Kidney tubule cell (primary cell): ENCODE measurements at regions not wholly inside any gene's neighbourhood (a gene's known extent, or its start where the extent isn't known, plus 50 kb on each side); places are given as distances from the start of the nearest gene placed in this dataset.

ENCODE experiments used
- DNase-seq: peaks from one replicate; pipeline ENCODE4 v3.0.0-alpha.2; 2018; ENCODE audit warnings: low spot score

DNA sequence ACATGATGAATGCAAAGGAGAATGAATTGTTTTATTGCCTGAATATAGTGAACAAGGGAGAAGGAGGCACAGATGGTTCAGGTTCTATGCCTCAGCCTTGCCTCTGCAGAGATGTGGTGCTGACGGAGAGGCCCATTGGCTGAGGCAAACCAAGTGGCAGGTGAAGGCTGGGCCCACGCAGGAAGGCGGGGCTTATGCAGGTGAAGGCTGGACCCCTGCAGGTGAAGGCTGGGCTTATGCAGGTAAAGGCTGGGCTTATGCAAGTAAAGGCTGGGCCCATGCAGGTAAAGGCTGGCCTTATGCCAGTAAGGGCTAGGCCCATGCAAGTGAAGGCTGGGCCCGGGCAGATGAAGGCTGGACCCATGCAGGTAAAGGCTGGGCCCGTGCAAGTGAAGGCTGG lies 414.7 kb downstream of the LRATD1 start:
- no peak for DNase-seq

DNA sequence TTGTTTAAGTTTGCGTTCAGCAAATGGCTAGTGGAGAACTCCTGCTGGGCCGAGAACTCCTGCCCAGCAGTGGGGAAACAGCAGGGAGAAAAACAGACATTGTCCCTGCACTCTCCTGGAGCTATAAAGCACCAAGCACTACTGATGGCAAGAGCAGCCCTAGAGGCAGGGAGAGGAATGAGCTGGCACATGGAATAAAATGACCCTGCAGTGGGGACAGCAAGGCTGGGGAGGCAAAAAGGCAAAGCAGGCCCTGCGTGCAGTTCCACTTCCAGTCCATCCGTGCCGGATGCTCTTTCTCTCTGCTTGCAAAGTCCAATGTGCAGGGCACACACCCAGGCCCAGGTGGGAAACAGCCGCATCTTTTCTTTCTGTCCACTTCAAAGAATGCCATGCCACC lies 415.5 kb downstream of the LRATD1 start:
- no peak for DNase-seq

DNA sequence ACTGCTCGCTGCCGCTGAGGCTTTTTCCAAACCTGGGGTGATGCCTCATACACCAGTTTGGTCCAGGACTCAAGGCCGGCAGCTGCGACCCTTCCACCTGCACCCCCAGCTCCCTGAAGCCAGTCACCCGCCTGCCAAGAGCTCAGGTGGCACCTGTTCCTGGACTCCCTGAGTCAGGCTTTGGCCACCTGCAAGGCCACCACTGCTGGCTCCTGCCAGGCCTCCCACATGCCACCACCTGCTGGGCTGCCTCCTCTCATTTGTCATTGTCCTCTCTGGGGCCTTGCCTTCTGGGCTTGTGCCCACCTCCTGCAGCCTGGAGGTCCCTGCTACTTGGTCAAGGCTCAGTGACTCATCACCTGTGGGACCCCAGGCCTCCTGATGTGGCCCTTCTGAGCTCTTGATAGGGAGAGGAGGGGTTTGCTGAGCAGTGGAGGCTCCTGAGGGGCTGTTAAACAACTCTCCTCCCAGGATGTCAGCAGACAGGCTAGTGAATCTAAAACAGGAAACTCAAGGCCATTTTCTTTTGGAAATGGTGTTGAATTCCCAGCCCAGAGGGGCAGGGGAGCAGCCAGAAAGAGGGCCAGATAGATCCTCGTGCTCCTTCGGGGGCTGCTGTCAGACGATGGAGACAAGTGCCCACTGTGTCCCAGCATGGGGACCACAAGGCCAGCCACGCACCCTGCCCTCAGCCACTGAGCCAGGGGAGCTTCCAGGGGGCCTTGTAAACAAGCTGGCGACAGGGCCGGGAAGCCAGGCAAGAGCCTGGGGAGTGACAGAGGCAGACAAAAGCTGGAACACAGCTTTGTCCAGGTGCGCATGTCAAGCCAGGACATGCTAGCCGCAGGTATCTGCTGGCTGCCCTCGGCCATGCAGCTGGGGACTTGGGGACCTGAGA lies 416.8 kb downstream of the LRATD1 start:
- no peak for DNase-seq

DNA sequence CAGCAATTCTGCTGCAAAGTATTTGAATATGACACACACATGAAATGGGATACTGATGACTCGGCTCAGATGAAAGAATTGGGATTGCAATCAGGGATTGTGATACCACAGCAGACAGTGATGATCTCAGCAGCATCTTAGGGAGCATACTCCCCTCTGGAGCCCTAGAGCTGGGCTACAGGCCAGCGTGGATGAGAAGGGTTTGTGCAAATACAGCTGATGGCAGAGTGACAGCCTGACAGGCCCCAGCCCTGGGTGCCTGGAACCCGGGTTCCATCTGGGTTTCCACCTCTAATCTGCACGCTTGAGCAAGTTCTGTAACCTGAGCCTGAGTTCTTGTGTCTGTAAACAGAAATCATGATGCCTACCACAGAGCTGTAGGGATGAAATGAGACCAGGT lies 418.0 kb downstream of the LRATD1 start:
- peak; percentile 3 for DNase-seq

DNA sequence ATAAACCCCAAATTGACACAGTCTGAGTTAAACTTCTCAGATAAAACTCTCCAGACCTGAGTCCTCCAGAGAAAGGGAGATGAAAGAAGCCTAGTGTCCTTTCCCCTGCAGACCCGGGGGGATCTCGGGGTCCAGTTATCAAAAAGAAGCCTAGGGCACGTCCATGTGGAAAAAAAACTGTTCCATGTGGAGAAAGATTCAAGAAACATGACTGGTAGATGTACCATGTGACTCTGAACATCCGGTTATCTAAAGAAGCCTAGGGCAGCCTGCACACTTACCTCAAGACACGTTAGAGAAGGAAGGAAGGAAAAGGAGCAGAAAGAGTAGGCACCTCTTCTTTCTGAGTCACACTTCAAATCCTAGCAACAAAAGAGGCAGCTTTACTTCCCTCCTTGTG lies 421.0 kb downstream of the LRATD1 start:
- DNase-seq = no peak

DNA sequence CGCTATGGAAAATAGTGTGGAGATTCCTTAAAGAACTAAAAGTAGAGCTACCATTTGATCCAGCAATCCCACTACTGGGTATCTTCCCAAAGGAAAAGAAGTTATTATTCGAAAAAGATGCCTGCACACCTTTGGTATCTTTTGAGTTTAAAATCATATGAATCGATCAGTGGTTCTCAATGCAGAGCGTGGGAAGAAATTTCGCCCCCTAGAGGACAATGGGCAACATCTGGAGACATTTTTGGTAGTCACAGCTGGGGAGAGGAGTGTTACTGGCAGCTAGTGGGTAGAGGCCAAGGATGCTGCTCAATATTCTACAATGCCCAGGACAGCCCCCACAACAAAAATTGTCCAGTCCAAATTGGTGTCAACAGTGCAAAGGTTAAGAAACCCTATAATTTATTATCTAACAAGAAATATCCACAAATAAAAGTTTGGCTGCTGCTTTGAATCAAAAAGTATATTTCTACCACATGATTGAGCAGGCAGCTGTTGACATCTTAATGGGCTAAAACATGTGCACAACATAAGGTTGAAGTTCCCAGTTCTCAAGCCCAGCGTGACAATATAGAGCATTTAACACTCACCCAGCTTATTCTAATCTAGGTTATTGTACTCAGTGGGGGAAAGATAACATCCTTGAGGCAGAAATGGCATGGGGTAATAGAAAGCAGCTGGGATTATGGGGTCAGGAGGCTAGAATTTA lies 425.7 kb downstream of the LRATD1 start:
- DNase-seq = peak; percentile 5

DNA sequence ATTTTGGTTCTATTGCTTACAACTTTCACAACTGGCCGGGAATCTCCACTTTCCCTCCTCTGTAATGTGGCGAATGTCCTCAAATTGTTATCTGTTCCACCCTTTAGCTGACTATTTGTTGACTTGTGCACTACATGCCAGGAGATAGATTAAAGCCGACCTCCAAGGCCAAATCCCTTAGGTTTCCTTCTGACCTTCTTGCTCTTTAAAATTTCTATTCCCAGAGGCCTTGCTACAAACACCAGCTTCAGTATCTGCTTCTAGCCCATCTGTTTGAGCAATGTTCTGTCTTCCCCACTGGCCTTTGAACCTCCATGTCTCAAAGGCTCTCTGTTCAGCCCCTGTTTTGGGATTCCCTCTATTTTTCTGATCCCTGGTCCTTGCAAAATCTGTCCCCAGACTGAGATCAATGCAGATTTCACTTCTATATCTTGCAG lies 426.2 kb downstream of the LRATD1 start:
- no peak for DNase-seq

DNA sequence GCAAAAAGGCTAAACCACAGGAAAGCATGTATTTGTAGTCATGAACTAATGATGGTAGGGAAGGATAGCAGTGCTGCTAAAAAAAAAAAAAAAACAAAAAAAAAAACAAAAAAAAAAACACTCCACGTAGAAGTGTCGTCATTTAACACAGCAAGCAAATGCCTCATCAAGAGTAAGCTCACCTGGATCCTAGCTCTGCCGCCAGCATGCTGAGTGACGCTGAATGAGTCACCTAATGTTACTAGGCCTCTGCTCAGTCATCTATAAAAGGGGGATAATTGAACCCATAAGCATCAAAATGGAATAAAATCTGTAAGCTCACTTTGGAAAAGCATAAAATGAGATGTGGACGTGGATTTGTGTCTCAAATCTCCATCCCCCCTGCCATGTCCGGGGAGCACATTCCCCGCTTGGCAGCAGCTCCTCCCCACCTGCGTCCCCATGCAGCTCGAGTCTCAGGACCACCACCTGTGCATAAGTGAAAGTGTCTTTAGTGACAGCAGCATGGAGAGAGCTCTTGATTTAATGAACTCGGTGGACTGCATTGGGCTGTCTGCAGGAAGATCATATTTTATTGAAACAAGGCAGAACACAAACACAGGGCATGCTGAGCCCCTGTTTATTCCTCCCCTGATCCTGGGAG lies 427.5 kb downstream of the LRATD1 start:
- peak; percentile 65 for DNase-seq

DNA sequence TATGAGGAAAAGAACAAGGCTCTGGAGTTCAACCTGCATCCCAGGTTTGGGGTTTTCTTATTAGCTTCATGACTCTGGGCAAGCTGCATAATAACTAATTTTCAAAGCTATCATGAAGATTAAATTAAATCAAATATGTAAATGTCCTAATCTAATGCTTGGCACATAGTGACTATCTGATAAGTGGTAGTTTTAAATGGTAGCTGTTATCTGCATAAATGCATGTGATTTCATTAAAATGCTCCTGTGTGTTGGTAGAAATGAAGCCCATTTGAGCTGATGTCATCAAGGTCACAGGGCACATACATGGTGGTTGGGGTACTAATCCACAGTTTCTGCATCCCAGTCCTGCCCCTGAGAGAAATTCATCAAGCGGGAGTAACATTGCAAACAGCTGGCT lies 428.8 kb downstream of the LRATD1 start:
- DNase-seq = no peak

DNA sequence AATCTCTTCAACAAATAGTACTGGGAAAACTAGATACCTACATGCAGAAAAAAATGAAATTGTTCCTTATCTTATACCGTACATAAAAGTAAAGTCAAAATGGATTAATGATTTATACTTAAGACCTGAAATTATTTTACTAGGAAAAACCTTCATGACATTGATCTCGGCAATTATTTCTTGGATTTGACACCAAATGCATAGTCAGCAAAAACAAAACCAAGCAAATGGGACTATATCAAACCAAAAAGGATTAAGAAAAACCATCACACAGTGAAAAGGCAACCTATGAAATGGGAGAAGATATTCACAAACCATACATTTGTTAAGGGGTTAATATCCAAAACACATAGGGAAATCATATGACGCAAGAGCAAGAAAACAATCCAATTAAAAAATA lies 433.6 kb downstream of the LRATD1 start:
- no peak for DNase-seq

DNA sequence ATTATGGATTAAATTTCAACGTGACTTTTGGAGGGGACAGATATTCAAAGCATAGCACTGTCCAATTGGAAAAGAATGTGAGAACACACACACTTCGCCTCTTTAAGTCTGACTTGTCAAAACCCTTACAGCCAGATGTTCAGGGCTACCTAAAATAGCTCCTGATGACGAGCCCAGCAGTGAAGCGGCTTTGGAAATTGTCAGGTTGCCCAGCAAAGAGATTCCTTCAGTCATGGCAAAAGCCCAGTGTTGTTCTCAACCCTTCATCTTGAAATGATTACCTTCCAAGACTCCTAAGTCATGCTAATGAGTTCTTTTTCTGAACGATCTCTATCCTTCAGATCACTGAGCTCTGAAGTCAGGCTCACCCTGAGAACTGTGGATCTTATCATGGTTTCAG lies 436.6 kb downstream of the LRATD1 start:
- no peak for DNase-seq

DNA sequence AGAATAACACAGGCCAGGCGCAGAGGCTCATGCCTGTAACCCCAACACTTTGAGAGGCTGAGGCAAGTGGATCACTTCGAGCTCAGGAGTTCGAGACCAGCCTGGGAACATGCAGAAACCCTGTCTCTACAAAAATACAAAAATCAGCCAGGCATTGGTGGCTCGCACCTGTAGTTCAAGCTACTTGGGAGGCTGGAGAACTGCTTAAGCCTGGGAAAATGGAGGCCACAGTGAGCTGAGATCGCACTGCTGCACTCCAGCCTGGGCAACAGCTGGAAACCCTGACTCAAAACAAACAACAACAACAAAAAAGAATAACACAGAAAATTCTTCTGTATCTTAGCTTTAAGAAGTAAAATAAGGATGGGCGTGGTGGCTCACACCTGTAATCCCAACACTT lies 440.3 kb downstream of the LRATD1 start:
- DNase-seq = no peak

DNA sequence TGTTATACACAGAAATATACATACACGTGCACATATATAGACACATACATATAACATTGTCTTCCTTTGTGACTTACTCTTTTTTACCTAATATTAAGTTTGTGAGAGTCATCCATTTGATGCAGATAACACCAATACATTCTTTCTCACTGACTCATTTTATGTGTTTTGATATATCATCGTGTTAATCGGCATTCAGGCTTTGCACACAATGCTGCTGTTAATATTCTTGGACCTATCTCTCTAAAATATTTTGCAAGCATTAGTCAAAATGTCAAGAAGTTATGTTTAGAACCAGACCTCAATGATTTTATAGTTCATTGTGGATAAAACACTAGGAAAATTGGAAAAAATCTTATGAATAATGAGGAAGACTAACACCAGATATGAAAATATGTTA lies 441.1 kb downstream of the LRATD1 start:
- no peak for DNase-seq

DNA sequence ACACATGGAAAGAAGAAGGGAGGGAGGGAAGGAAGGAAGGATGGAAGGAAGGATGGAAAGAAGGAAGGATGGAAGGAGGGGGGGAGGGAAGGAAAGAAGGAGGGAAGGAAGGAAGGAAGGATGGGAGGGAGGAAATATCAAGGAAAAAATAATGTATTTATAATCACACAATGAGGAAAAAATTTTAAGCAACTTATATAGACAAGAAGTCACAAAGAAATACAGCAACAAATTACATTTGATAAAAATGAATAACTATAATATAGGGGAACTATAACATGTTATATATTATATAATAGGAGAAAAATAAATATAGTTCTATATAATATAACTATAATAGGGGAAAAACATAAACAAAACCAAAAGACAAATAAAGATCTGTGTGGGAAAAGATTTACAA lies 441.8 kb downstream of the LRATD1 start:
- no peak for DNase-seq

DNA sequence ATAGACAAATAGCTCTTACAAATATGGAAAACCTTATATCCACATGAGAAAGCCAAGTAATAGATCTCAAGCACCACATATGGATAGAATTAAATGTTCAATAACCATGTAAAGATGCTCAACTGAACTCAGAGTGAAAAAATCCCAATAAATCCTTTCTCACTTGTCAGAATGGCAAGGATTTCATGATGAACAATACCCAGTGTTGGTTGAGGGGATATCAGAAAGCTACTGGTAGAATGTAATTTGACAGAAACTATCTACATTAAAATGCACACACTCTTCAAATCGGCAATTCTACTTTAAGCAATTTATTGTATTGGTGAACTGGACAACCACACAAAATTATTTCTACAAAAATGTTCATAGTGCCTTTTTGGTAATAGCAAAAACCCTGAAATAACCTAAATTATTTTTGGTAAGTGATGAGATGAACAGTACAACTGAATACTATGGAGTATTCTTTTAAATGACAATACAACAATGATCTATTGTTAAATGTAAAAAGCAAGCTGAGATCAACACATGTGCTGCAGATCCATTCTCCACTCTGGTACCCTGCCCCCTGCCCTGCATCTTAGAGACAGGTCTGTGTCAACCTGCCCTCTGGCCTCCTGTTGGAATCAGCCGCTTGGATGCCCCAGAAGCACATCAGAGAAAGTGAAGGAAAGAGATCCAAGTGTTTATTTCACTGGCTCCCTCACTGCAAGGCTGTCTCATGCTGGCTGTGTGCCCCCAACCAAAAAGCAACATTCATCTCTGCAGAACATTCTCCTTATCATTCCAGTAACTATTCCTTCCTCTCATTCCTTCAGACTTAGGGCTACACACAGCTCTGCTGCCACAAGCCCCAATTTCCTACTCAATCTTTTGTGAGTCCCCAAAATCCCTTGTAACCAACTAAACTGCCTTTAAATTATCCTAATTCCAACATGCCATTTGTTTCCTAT lies 442.5 kb downstream of the LRATD1 start:
- DNase-seq = no peak

DNA sequence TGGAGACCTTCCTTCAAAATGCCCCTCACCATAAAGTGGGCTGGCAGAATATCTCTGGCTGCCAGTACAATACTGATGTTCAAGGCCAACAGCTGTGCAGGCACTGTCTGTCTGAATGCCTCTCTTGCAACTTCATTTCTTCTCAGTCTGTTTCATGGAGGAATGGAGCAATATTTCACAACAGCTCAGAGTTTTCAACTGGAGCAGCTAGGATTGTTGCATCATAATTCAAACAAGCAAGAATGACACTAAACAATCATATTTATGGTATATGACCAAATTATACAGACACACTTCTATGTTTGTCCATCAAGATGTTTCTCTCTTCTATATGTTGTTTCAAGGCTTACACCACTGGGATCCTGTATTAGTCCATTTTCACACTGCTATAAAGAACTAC lies 444.2 kb downstream of the LRATD1 start:
- no peak for DNase-seq

DNA sequence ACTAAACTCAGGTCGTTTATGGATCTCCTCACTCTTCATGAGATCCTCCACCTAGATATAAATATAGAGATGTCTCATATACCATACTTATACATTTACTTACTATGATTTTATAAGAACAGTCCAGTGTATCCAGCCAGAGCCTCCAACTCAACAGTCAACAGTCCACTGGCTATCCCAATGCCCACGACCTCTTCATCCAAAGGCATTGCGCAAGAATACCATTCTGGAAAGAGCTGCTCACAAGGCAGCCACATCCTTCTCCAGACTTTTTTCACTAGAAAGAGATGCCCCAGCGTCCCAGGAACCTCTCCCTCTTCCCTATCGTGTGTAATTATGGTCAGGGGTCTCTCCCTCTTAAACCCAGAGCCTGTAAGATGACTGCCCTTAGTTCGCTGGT lies 448.8 kb downstream of the LRATD1 start:
- DNase-seq = no peak

DNA sequence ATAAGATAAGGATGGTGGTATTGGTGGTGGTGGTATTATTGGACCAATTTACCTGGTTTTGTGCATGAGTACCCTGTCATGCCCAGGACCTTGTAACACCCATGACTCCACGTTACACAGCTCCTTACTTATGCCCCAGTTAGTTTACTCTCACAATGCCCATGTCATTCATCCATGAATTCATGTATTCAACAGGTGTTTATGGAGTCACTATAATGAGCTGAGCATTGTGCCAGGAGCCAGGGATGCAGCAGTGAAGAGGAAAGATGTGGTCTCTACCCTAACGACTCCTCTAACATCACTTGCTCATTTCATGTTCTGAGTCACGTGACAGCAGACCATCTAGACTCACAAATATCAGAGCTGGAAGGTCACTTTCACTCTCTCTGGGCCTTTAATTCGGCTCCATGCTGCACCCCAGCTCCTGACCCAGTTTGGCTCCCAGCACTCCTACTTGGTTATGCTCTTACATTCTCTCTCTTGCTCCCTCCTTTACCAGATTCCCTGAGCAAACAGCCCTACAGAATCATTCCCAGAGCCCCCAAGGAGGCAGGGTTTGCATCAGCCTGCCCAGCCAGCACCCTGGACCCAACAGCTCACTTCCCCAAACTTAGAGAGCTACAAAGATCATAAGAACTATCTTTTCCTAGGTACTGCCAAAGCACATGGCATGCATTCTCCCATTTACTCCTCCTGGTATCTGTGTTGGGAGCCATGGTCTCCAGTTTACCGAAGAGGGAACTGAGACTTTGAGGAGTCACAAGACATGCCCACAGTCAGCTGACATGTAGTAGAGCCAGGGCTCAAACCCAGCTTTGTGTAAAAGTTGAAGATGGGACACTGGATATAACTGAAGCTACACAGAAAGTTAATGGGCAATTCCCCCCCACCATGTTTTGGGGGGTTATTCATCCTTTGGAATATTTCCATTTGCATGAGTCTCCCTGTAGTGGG lies 449.9 kb downstream of the LRATD1 start:
- no peak for DNase-seq

DNA sequence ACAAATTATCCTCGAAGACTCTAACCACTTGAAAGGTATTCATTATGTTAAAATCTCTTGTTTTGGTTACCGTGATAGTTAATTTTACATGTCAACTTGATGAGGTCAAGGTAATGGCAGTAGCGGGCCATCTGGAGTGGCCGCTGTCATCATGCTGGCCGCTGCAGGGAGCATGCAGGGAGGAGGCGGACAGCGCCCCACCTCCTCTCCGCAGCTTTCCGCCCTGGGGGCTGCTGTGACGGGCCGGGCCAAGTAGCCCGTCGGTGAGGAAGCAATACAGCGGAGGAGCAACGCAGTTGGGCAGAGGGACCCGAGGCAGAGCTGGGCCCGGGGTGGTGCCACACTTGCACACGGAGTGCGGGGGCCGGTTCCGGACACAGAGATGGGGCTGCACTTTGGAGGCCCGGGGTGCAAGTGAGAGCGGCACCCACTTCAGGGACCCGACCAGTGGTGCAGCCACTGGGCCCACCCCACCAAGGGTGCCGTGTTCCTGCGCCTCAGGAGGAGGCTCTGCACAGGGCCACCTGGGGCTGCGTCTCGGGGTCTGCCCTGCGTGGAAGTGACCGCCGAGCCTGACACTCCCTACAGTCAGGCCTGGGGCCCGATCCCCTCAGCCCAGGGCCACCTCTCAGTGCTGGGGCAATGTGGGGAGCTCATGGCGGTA lies 452.4 kb downstream of the LRATD1 start:
- no peak for DNase-seq

DNA sequence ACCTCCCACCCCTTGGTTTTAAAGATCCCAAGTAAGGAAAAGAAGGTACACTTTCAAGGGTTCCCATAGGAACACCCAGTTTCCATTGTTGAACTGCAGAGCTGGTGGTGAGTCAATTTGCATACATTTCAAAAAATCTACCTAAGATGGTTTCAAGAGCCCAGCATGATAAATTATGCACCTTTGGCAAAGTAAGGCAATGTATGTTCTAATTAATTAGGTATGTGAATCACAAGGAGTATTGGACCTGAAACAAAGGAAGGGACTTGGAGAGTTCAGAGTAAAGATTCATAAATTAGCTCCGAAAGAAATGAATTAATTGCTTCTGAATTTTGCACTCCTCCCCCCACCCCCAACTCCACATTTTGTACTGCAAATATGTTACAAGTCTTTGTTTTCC lies 459.7 kb downstream of the LRATD1 start:
- no peak for DNase-seq
